Ascending aorta (tissue), 2 donors: ENCODE measurements at regions not wholly inside any gene's neighbourhood (a gene's known extent, or its start where the extent isn't known, plus 50 kb on each side); places are given as distances from the start of the nearest gene placed in this dataset.
A peak's percentile ranks its signal among the peaks of the same experiment; 100 is the strongest.

ENCODE experiments used
- DNase-seq, 2 donors: peaks; one replicate each; pipeline ENCODE4 v3.0.0-alpha.2; 2019; ENCODE audit warnings: low spot score in 2 of 2
- H3K27ac ChIP-seq, 2 donors: fragments of 200-600 bp; sonication (generic); one replicate each; pipeline ENCODE4 v1.5.1; 2016 to 2017; ENCODE audit warnings: mild to moderate bottlenecking in 1 of 2
- H3K27me3 ChIP-seq: fragments of 200-600 bp; sonication (generic); one replicate; pipeline ENCODE4 v1.5.1; 2017
- H3K36me3 ChIP-seq, 2 donors: fragments of 200-600 bp; sonication (generic); one replicate each; pipeline ENCODE4 v1.5.1; 2016
- H3K4me1 ChIP-seq, 2 donors: fragments of 200-600 bp; sonication (generic); one replicate each; pipeline ENCODE4 v1.5.1; 2016 to 2017; ENCODE audit warnings: mild to moderate bottlenecking in 1 of 2
- H3K4me3 ChIP-seq, 2 donors: fragments of 200-600 bp; sonication (generic); one replicate each; pipeline ENCODE4 v1.5.1; 2016 to 2017; ENCODE audit warnings: mild to moderate bottlenecking in 1 of 2
- H3K9me3 ChIP-seq, 2 donors: fragments of 200-600 bp; sonication (generic); one replicate each; pipeline ENCODE4 v1.5.1; 2016
- CTCF ChIP-seq, 3 experiments: fragments of 200-600 bp in 2 of 3; fragments of 450-650 bp in 1 of 3; sonication (generic) in 2 of 3; IDR thresholded peaks; one replicate each; pipeline ENCODE4 v1.5.1; 2016 to 2019; ENCODE audit warnings: antibody characterized with exemption in 3 of 3, mild to moderate bottlenecking in 1 of 3, moderate library complexity in 1 of 3
- intact Hi-C: fragments of 100-400 bp; cut with DNase I; formaldehyde crosslinking; loops from one replicate; pipeline ENCODE4 v1.15.1; 2023

- Histone ChIP-seq H3K4me3 (no peak overlapping the region), H3K9me3 (no peaks in the 10 kb centered on the region), H3K36me3 (no peaks in the 10 kb centered on the region), H3K4me1 (no peaks in the 10 kb centered on the region), H3K27ac (no peak overlapping the region), H3K27me3 (no peaks in the 10 kb centered on the region)
- intact Hi-C loops = no loop called here
- no peak for DNase-seq
- TF ChIP-seq CTCF (IDR thresholded peaks at IDR 0.05) = no peak
Observed at GRCh38 chr1:34591751-34592629, 162.9 kb upstream of the GJB5 start.

- intact Hi-C loops = no loop called here
- H3K36me3 ChIP-seq = no peaks in the 10 kb centered on the region
- peak in 1 of 2 donors; percentile 68 for DNase-seq
Observed at GRCh38 chr1:34597877-34598514, 156.9 kb upstream of the GJB5 start.

DNA sequence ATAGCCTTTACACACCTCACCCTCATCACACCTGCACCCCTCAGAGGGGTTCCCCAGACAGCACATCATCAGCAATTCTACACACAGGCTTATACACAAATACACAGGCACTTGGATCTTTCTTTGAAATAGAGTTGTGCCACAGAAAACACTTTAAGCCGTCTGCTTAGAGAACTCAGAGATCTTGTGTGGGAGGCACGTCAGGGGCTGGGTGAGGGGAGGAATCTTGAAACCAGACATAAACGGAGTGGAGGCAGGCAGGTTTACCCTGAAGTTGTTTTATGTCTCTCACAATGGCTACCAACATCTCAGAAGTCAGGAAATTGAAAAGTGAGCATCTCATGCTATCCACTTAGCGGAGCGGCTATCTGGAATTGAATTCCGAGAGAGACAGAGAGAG, 151.9 kb upstream of the GJB5 start:
- Histone ChIP-seq H3K4me3 (no peak overlapping the region), H3K9me3 (no peaks in the 10 kb centered on the region), H3K4me1 (no peaks in the 10 kb centered on the region), H3K36me3 (no peaks in the 10 kb centered on the region), H3K27ac (no peak overlapping the region), H3K27me3 (no peaks in the 10 kb centered on the region)
- no peak for DNase-seq
- TF ChIP-seq CTCF (IDR thresholded peaks at IDR 0.05) = no peak
- intact Hi-C loops = no loop called here

More at GRCh38 chr1:34597877-34598514, 156.9 kb upstream of the GJB5 start:
- no peaks in the 10 kb centered on the region for H3K4me1 ChIP-seq
- no peak overlapping the region for H3K27ac ChIP-seq
- peak in 1 of 3 experiments; percentile 45 for TF ChIP-seq CTCF (IDR thresholded peaks at IDR 0.05)
- no peak overlapping the region for H3K4me3 ChIP-seq
- H3K9me3 ChIP-seq = no peaks in the 10 kb centered on the region
- no peaks in the 10 kb centered on the region for H3K27me3 ChIP-seq

- intact Hi-C loops = no loop called here
- no peak for TF ChIP-seq CTCF (IDR thresholded peaks at IDR 0.05)
- no peak for DNase-seq
- Histone ChIP-seq H3K27me3 (no peaks in the 10 kb centered on the region), H3K4me1 (no peaks in the 10 kb centered on the region), H3K36me3 (no peaks in the 10 kb centered on the region), H3K27ac (no peak overlapping the region), H3K4me3 (no peak overlapping the region), H3K9me3 (no peaks in the 10 kb centered on the region)
Observed at GRCh38 chr1:34603594-34603993, 151.3 kb upstream of the GJB5 start.

DNA sequence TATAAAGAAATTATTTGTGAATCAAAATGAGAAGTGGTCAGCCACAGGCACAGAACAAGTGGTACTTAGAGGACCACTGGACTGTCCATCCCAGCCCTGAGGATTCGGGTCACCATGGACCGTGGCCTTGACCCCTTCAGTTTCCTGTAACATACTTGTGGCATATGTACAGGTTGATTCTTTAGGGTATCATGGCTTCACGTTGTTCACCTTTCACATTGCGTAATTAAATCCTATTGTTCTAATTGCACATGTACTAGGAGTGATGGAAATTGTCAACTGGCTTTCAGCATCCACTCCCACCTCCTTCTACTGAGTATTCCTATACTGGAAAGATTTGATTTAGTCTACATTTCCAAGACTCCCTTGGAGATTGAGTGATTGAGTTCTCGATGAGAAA, 148.3 kb upstream of the GJB5 start:
- no peak for TF ChIP-seq CTCF (IDR thresholded peaks at IDR 0.05)
- no peak overlapping the region for H3K27ac ChIP-seq
- no peaks in the 10 kb centered on the region for H3K4me1 ChIP-seq

More for the DNA sequence above, 148.3 kb upstream of the GJB5 start:
- H3K36me3 ChIP-seq = no peaks in the 10 kb centered on the region
- no peak overlapping the region for H3K4me3 ChIP-seq
- H3K9me3 ChIP-seq = no peaks in the 10 kb centered on the region
- intact Hi-C loops = no loop called here
- DNase-seq = no peak
- H3K27me3 ChIP-seq = no peaks in the 10 kb centered on the region
